SK-N-SH (cell line): ENCODE measurements at regions not wholly inside any gene's neighbourhood (a gene's known extent, or its start where the extent isn't known, plus 50 kb on each side); places are given as distances from the start of the nearest gene placed in this dataset.

Experiments
- CTCF ChIA-PET: fragments of 300-600, 350-600 bp; formaldehyde crosslinking; extraction: SDS; loops from one replicate; lab custom pipeline; 2021; lab: Yijun Ruan, JAX
- POLR2A ChIA-PET: fragments of 350-600 bp; sonication (Branson Sonifier 250); formaldehyde crosslinking; extraction: SDS; loops from one replicate; lab custom pipeline; 2020; ENCODE audit warnings: antibody characterized with exemption, inconsistent platforms; lab: Yijun Ruan, JAX
- DNase-seq: peaks from one replicate; pipeline ENCODE4 v3.0.0; 2012
- H2AFZ ChIP-seq: fragments of 200-600 bp; sonication (generic); 2 replicates; pipeline ENCODE4 v1.8.1; 2016; ENCODE audit warnings: antibody characterized with exemption, mild to moderate bottlenecking, low read depth
- H3F3A ChIP-seq: fragments of 200-600 bp; sonication (generic); replicated peaks from 2 replicates; pipeline ENCODE3; 2016; ENCODE audit warnings: antibody characterized with exemption, mild to moderate bottlenecking; ENCODE audit not compliant: insufficient read depth
- H3K27ac ChIP-seq, 2 experiments: fragments of 200-500 bp in 1 of 2; fragments of 200-600 bp in 1 of 2; sonication (Bioruptor generic) in 1 of 2; sonication (generic), shearing (Covaris generic) in 1 of 2; 2 replicates each; pipeline versions ENCODE4 v1.5.1 to v1.6.1; 2014 to 2016; ENCODE audit warnings: low read depth in 2 of 2, inconsistent platforms in 1 of 2, low read length in 1 of 2, mild to moderate bottlenecking in 1 of 2, mixed read lengths in 1 of 2
- H3K27me3 ChIP-seq: fragments of 200-600 bp; sonication (generic), shearing (Covaris generic); 2 replicates; pipeline ENCODE4 v1.6.1; 2016; ENCODE audit warnings: mixed run types; ENCODE audit not compliant: insufficient read depth
- H3K36me3 ChIP-seq, 2 experiments: fragments of 200-500 bp in 1 of 2; fragments of 200-600 bp in 1 of 2; sonication (Bioruptor generic) in 1 of 2; sonication (generic) in 1 of 2; replicated peaks in 1 of 2; 2 replicates each; pipeline versions ENCODE3 to v1.5.1; 2014 to 2016; ENCODE audit warnings: low read length in 1 of 2, mild to moderate bottlenecking in 1 of 2; ENCODE audit not compliant: insufficient read depth in 2 of 2, control insufficient read depth in 1 of 2
- H3K4me1 ChIP-seq, 2 experiments: fragments of 200-500 bp in 1 of 2; fragments of 200-600 bp in 1 of 2; sonication (Bioruptor generic) in 1 of 2; sonication (generic), shearing (Covaris generic) in 1 of 2; 2 replicates each; pipeline versions ENCODE4 v1.5.1 to v1.6.1; 2014 to 2016; ENCODE audit warnings: low read depth in 1 of 2, low read length in 1 of 2, mixed run types in 1 of 2; ENCODE audit not compliant: insufficient read depth in 2 of 2, control insufficient read depth in 1 of 2
- H3K4me2 ChIP-seq: fragments of 200-600 bp; sonication (generic), shearing (Covaris generic); 2 replicates; pipeline ENCODE4 v1.6.1; 2017; ENCODE audit warnings: mixed run types
- H3K4me3 ChIP-seq, 2 experiments: fragments of 200-500 bp in 1 of 2; fragments of 200-600 bp in 1 of 2; sonication (Bioruptor generic) in 1 of 2; sonication (generic), shearing (Covaris generic) in 1 of 2; 2 replicates each; pipeline versions ENCODE4 v1.5.1 to v1.8.1; 2014 to 2016; ENCODE audit warnings: low read depth in 2 of 2, inconsistent platforms in 1 of 2, low read length in 1 of 2, mild to moderate bottlenecking in 1 of 2, mixed read lengths in 1 of 2, moderate library complexity in 1 of 2
- H3K79me2 ChIP-seq: fragments of 200-600 bp; sonication (generic); 2 replicates; pipeline ENCODE4 v1.8.1; 2017; ENCODE audit warnings: mild to moderate bottlenecking; ENCODE audit not compliant: insufficient read depth
- H3K9ac ChIP-seq: fragments of 200-600 bp; sonication (generic); 2 replicates; pipeline ENCODE4 v1.6.1; 2017; ENCODE audit warnings: mixed run types
- H3K9me2 ChIP-seq: fragments of 200-600 bp; sonication (generic); 2 replicates; pipeline ENCODE4 v1.6.1; 2017; ENCODE audit warnings: mixed run types
- H3K9me3 ChIP-seq: fragments of 200-600 bp; sonication (generic); 2 replicates; pipeline ENCODE4 v1.6.1; 2017; ENCODE audit warnings: mixed run types, mild to moderate bottlenecking, moderate library complexity
- H4K20me1 ChIP-seq: fragments of 200-600 bp; sonication (generic); 2 replicates; pipeline ENCODE4 v1.6.1; 2017; ENCODE audit warnings: mild to moderate bottlenecking, mixed run types; ENCODE audit not compliant: insufficient read depth
- ELF1 ChIP-seq: IDR thresholded peaks from 2 replicates; pipeline ENCODE4 v1.4.0; 2012
- FOXJ3 ChIP-seq: sonication (generic); formaldehyde crosslinking; IDR thresholded peaks from 2 replicates; pipeline ENCODE4 v1.5.1; 2020; ENCODE audit warnings: mild to moderate bottlenecking, missing genetic modification reagents
- FOXM1 ChIP-seq: IDR thresholded peaks from 2 replicates; pipeline ENCODE4 v1.4.0; 2012; ENCODE audit warnings: low read depth, mild to moderate bottlenecking
- GABPA ChIP-seq: IDR thresholded peaks from 2 replicates; pipeline ENCODE4 v1.4.0; 2012; ENCODE audit warnings: low read depth, mild to moderate bottlenecking
- GATA2 ChIP-seq: sonication (generic); formaldehyde crosslinking; IDR thresholded peaks from 2 replicates; pipeline ENCODE4 v1.5.0; 2020; ENCODE audit warnings: mild to moderate bottlenecking, missing genetic modification reagents
- JUND ChIP-seq: IDR thresholded peaks from 2 replicates; pipeline ENCODE4 v1.4.0; 2012
- MXI1 ChIP-seq: IDR thresholded peaks from 2 replicates; pipeline ENCODE4 v1.6.1; 2012; ENCODE audit warnings: mild to moderate bottlenecking, low read depth, low read length, improper control_type of control experiment
- POLR2AphosphoS5 ChIP-seq: IDR thresholded peaks from 2 replicates; pipeline ENCODE4 v1.6.1; 2012; ENCODE audit warnings: low read depth, low read length
- SMC3 ChIP-seq: IDR thresholded peaks from 2 replicates; pipeline ENCODE4 v1.6.1; 2012; ENCODE audit warnings: low read depth, low read length, improper control_type of control experiment
- TAF1 ChIP-seq: IDR thresholded peaks from 2 replicates; pipeline ENCODE4 v1.6.1; 2012; ENCODE audit warnings: low read depth, mild to moderate bottlenecking, low read length, moderate library complexity, borderline replicate concordance
- TEAD4 ChIP-seq: IDR thresholded peaks from 2 replicates; pipeline ENCODE4 v1.4.0; 2012; ENCODE audit warnings: mild to moderate bottlenecking, borderline replicate concordance; ENCODE audit not compliant: insufficient read depth
- YY1 ChIP-seq: IDR thresholded peaks from 2 replicates; pipeline ENCODE4 v1.4.0; 2012; ENCODE audit warnings: low read depth, mild to moderate bottlenecking
- whole genome bisulfite sequencing: methylation state at CpG from one replicate; pipeline ENCODE4 v1.1.6; 2017; ENCODE audit warnings: low lambda C conversion rate; 5-methylcytosine and 5-hydroxymethylcytosine counted together
- TF ChIP-seq, protein P1 (sequence below): IDR thresholded peaks from 2 replicates; pipeline ENCODE4 v1.4.0; 2012; ENCODE audit warnings: low read depth, borderline replicate concordance
- TF ChIP-seq, protein P2 (sequence below): IDR thresholded peaks from 2 replicates; pipeline ENCODE4 v1.6.1; 2012; ENCODE audit warnings: mild to moderate bottlenecking, low read depth, low read length, moderate library complexity
- TF ChIP-seq, protein P3 (sequence below): fragments of 200-600 bp; sonication (generic); IDR thresholded peaks from 2 replicates; pipeline ENCODE4 v1.6.1; 2017; ENCODE audit warnings: antibody characterized with exemption, mild to moderate bottlenecking, moderate library complexity
- TF ChIP-seq, protein P4 (sequence below): IDR thresholded peaks from 2 replicates; pipeline ENCODE4 v1.4.0; 2012; ENCODE audit warnings: low read depth, borderline replicate concordance
- TF ChIP-seq, protein P5 (sequence below): IDR thresholded peaks from 2 replicates; pipeline ENCODE4; 2012

DNA sequence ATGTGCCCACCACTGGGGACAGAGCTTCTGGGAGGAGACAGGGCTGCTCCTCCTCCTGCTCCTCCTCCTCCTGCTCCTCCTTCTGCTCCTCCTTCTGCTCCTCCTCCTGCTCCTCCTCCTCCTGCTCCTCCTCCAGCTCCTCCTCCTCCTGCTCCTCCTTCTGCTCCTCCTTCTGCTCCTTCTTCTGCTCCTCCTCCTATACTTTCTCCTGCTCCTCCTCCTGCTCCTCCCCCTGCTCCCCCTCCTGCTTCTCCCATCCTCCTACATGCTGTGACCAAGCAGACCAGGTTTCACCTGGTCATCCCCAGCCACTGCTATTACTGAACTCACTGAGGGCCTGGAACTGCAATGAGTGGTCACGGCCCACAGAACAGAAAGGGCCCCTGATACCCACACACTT lies 154.0 kb upstream of the PPP2R2D start:
- Histone ChIP-seq H3K9ac (no peak overlapping the region), H3K4me1 (no peaks in the 10 kb centered on the region), H3K4me2 (no peak overlapping the region), H3K27ac (no peak overlapping the region), H3K4me3 (no peak overlapping the region), H3F3A (no peaks in the 10 kb centered on the region), H3K27me3 (no peaks in the 10 kb centered on the region), H4K20me1 (no peaks in the 10 kb centered on the region), H3K9me2 (no peaks in the 10 kb centered on the region)
- WGBS = 50% methylated on average over 1 of the region's 1 CpG
- DNase-seq = no peak
- CTCF ChIA-PET = interaction anchor here (0.6 kb wide), 1 partner anchor 116 kb away, joined by 3 read pairs; no protein-coding TSS in a partner anchor
- POLR2A ChIA-PET = no interaction called here
- TF ChIP-seq, protein P1, sequence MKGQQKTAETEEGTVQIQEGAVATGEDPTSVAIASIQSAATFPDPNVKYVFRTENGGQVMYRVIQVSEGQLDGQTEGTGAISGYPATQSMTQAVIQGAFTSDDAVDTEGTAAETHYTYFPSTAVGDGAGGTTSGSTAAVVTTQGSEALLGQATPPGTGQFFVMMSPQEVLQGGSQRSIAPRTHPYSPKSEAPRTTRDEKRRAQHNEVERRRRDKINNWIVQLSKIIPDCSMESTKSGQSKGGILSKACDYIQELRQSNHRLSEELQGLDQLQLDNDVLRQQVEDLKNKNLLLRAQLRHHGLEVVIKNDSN = no peak
- TF ChIP-seq MXI1 (no peak), FOXM1 (no peak), JUND (no peak), TAF1 (no peak), YY1 (no peak), SMC3 (no peak), POLR2AphosphoS5 (no peak), TEAD4 (no peak), FOXJ3 (CRISPR knock-in tag) (no peak), GATA2 (no peak), GABPA (no peak), ELF1 (no peak)
- TF ChIP-seq, protein P2, sequence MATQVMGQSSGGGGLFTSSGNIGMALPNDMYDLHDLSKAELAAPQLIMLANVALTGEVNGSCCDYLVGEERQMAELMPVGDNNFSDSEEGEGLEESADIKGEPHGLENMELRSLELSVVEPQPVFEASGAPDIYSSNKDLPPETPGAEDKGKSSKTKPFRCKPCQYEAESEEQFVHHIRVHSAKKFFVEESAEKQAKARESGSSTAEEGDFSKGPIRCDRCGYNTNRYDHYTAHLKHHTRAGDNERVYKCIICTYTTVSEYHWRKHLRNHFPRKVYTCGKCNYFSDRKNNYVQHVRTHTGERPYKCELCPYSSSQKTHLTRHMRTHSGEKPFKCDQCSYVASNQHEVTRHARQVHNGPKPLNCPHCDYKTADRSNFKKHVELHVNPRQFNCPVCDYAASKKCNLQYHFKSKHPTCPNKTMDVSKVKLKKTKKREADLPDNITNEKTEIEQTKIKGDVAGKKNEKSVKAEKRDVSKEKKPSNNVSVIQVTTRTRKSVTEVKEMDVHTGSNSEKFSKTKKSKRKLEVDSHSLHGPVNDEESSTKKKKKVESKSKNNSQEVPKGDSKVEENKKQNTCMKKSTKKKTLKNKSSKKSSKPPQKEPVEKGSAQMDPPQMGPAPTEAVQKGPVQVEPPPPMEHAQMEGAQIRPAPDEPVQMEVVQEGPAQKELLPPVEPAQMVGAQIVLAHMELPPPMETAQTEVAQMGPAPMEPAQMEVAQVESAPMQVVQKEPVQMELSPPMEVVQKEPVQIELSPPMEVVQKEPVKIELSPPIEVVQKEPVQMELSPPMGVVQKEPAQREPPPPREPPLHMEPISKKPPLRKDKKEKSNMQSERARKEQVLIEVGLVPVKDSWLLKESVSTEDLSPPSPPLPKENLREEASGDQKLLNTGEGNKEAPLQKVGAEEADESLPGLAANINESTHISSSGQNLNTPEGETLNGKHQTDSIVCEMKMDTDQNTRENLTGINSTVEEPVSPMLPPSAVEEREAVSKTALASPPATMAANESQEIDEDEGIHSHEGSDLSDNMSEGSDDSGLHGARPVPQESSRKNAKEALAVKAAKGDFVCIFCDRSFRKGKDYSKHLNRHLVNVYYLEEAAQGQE = no peak
- TF ChIP-seq, protein P3, sequence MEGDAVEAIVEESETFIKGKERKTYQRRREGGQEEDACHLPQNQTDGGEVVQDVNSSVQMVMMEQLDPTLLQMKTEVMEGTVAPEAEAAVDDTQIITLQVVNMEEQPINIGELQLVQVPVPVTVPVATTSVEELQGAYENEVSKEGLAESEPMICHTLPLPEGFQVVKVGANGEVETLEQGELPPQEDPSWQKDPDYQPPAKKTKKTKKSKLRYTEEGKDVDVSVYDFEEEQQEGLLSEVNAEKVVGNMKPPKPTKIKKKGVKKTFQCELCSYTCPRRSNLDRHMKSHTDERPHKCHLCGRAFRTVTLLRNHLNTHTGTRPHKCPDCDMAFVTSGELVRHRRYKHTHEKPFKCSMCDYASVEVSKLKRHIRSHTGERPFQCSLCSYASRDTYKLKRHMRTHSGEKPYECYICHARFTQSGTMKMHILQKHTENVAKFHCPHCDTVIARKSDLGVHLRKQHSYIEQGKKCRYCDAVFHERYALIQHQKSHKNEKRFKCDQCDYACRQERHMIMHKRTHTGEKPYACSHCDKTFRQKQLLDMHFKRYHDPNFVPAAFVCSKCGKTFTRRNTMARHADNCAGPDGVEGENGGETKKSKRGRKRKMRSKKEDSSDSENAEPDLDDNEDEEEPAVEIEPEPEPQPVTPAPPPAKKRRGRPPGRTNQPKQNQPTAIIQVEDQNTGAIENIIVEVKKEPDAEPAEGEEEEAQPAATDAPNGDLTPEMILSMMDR = no peak
- TF ChIP-seq, protein P4, sequence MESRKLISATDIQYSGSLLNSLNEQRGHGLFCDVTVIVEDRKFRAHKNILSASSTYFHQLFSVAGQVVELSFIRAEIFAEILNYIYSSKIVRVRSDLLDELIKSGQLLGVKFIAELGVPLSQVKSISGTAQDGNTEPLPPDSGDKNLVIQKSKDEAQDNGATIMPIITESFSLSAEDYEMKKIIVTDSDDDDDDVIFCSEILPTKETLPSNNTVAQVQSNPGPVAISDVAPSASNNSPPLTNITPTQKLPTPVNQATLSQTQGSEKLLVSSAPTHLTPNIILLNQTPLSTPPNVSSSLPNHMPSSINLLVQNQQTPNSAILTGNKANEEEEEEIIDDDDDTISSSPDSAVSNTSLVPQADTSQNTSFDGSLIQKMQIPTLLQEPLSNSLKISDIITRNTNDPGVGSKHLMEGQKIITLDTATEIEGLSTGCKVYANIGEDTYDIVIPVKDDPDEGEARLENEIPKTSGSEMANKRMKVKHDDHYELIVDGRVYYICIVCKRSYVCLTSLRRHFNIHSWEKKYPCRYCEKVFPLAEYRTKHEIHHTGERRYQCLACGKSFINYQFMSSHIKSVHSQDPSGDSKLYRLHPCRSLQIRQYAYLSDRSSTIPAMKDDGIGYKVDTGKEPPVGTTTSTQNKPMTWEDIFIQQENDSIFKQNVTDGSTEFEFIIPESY = no peak
- TF ChIP-seq, protein P5, sequence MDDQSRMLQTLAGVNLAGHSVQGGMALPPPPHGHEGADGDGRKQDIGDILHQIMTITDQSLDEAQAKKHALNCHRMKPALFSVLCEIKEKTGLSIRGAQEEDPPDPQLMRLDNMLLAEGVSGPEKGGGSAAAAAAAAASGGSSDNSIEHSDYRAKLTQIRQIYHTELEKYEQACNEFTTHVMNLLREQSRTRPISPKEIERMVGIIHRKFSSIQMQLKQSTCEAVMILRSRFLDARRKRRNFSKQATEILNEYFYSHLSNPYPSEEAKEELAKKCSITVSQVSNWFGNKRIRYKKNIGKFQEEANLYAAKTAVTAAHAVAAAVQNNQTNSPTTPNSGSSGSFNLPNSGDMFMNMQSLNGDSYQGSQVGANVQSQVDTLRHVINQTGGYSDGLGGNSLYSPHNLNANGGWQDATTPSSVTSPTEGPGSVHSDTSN = no peak
- TF ChIP-seq, all 33 proteins: peak for 0
- H3K36me3 ChIP-seq = no peaks in the 10 kb centered on the region
- no peak overlapping the region for H2AFZ ChIP-seq
- H3K9me3 ChIP-seq = no peaks in the 10 kb centered on the region
- no peaks in the 10 kb centered on the region for H3K79me2 ChIP-seq
